IMR-90 (cell line): ENCODE measurements at regions not wholly inside any gene's neighbourhood (a gene's known extent, or its start where the extent isn't known, plus 50 kb on each side); places are given as distances from the start of the nearest gene placed in this dataset.

Source experiments
- ATAC-seq: fragments of 200-7000 bp; cut with Tn5 transposase; 2 replicates; pipeline ENCODE4 v1.9.1; 2020; ENCODE audit warnings: low read depth, mild to moderate bottlenecking, moderate library complexity
- BruUV-seq: library from RNA; stranded (reverse); fragments of 400-500 nt; replicated peaks from 2 replicates; lab custom pipeline; 2021; lab: Mats Ljungman, UMichigan
- CTCF ChIA-PET: fragments of 300-600 bp; formaldehyde crosslinking; extraction: SDS; loops from one replicate; lab custom pipeline; 2021; ENCODE audit warnings: antibody characterized with exemption; lab: Yijun Ruan, JAX
- POLR2A ChIA-PET: fragments of 300-600 bp; sonication (Branson Sonifier 250); formaldehyde crosslinking; loops from one replicate; lab custom pipeline; 2022; ENCODE audit warnings: antibody characterized with exemption; ENCODE audit not compliant: unreplicated experiment; lab: Charles Lee
- DNase-seq: peaks from one replicate; pipeline ENCODE4 v3.0.0; 2013
- H2AFZ ChIP-seq: replicated peaks from 2 replicates; pipeline ENCODE3; 2013; ENCODE audit warnings: low read length, mild to moderate bottlenecking; ENCODE audit not compliant: poor library complexity
- H2AK5ac ChIP-seq: 2 replicates; pipeline ENCODE4 v1.6.1; 2013; ENCODE audit warnings: low read depth, low read length, inconsistent platforms
- H2AK9ac ChIP-seq: replicated peaks from 2 replicates; pipeline ENCODE3; 2013; ENCODE audit warnings: mild to moderate bottlenecking, low read depth, low read length, moderate library complexity; ENCODE audit not compliant: poor library complexity
- H2BK120ac ChIP-seq: 2 replicates; pipeline ENCODE4 v1.6.1; 2013; ENCODE audit warnings: low read depth, low read length, inconsistent platforms
- H2BK15ac ChIP-seq: 3 replicates; pipeline ENCODE4 v1.6.1; 2013; ENCODE audit warnings: low read depth, low read length, inconsistent platforms
- H2BK20ac ChIP-seq: 2 replicates; pipeline ENCODE4 v1.6.1; 2013; ENCODE audit warnings: low read depth, mild to moderate bottlenecking, inconsistent platforms, low read length, moderate library complexity
- H2BK5ac ChIP-seq: 2 replicates; pipeline ENCODE4 v1.6.1; 2013; ENCODE audit warnings: mild to moderate bottlenecking, low read depth, low read length, inconsistent platforms; ENCODE audit not compliant: poor library complexity, severe bottlenecking
- H3K14ac ChIP-seq: replicated peaks from 2 replicates; pipeline ENCODE4 v1.6.1; 2013; ENCODE audit warnings: low read depth, low read length, inconsistent platforms
- H3K18ac ChIP-seq: 2 replicates; pipeline ENCODE4 v1.6.1; 2013; ENCODE audit warnings: low read depth, low read length, control low read depth
- H3K23ac ChIP-seq: 2 replicates; pipeline ENCODE4 v1.6.1; 2013; ENCODE audit warnings: low read depth, low read length, inconsistent platforms
- H3K27ac ChIP-seq: 2 replicates; pipeline ENCODE4 v1.5.1; 2013; ENCODE audit warnings: mild to moderate bottlenecking, control low read depth, low read length; ENCODE audit not compliant: insufficient read depth
- H3K27me3 ChIP-seq: 2 replicates; pipeline ENCODE4 v1.6.1; 2013; ENCODE audit warnings: low read length; ENCODE audit not compliant: control insufficient read depth, insufficient read depth
- H3K36me3 ChIP-seq: 2 replicates; pipeline ENCODE4 v1.6.1; 2013; ENCODE audit warnings: low read length, mixed read lengths; ENCODE audit not compliant: control insufficient read depth, insufficient read depth
- H3K4ac ChIP-seq: 2 replicates; pipeline ENCODE4 v1.6.1; 2013; ENCODE audit warnings: low read depth, low read length, inconsistent platforms
- H3K4me1 ChIP-seq: 2 replicates; pipeline ENCODE4 v1.6.1; 2013; ENCODE audit warnings: low read length, mixed read lengths; ENCODE audit not compliant: control insufficient read depth, insufficient read depth
- H3K4me2 ChIP-seq: 2 replicates; pipeline ENCODE4 v1.6.1; 2013; ENCODE audit warnings: low read depth, mild to moderate bottlenecking, control low read depth, low read length, moderate library complexity
- H3K4me3 ChIP-seq: 2 replicates; pipeline ENCODE4 v1.5.1; 2013; ENCODE audit warnings: low read depth, mild to moderate bottlenecking, control low read depth, low read length, moderate library complexity; ENCODE audit not compliant: insufficient read depth
- H3K56ac ChIP-seq: 2 replicates; pipeline ENCODE4 v1.6.1; 2013; ENCODE audit warnings: low read length, inconsistent platforms; ENCODE audit not compliant: insufficient read depth; ENCODE audit errors: extremely low read depth
- H3K79me1 ChIP-seq, 2 experiments: 2 replicates each; pipeline ENCODE4 v1.6.1; 2013; ENCODE audit warnings: low read length in 2 of 2, inconsistent platforms in 1 of 2, low read depth in 1 of 2
- H3K9ac ChIP-seq: 2 replicates; pipeline ENCODE4 v1.6.1; 2013; ENCODE audit warnings: low read depth, low read length, control low read depth
- H3K9me1 ChIP-seq: 2 replicates; pipeline ENCODE4 v1.6.1; 2013; ENCODE audit warnings: low read length, inconsistent platforms; ENCODE audit not compliant: insufficient read depth
- H3K9me3 ChIP-seq: 2 replicates; pipeline ENCODE4 v1.6.1; 2013; ENCODE audit warnings: low read length; ENCODE audit not compliant: control insufficient read depth, insufficient read depth
- H4K20me1 ChIP-seq: 2 replicates; pipeline ENCODE4 v1.6.1; 2013; ENCODE audit warnings: low read length, inconsistent platforms; ENCODE audit not compliant: insufficient read depth
- H4K5ac ChIP-seq: 2 replicates; pipeline ENCODE4 v1.6.1; 2013; ENCODE audit warnings: mild to moderate bottlenecking, low read depth, low read length, control low read depth
- H4K8ac ChIP-seq, 2 experiments: 2 replicates each; pipeline ENCODE4 v1.6.1; 2013; ENCODE audit warnings: low read depth in 2 of 2, low read length in 2 of 2, control low read depth in 1 of 2, inconsistent platforms in 1 of 2
- H4K91ac ChIP-seq: 2 replicates; pipeline ENCODE4 v1.6.1; 2013; ENCODE audit warnings: low read depth, low read length, inconsistent platforms; ENCODE audit not compliant: insufficient read depth
- CEBPB ChIP-seq: IDR thresholded peaks from 2 replicates; pipeline ENCODE4 v1.6.1; 2012; ENCODE audit warnings: low read depth, low read length, improper control_type of control experiment
- CHD1 ChIP-seq: IDR thresholded peaks from 2 replicates; pipeline ENCODE4 v1.6.1; 2012; ENCODE audit warnings: low read depth, low read length, improper control_type of control experiment
- MAFK ChIP-seq: IDR thresholded peaks from 2 replicates; pipeline ENCODE4 v1.6.1; 2012; ENCODE audit warnings: low read depth, low read length, improper control_type of control experiment
- MAZ ChIP-seq: IDR thresholded peaks from 2 replicates; pipeline ENCODE4 v1.6.1; 2012; ENCODE audit warnings: low read depth, mild to moderate bottlenecking, low read length, improper control_type of control experiment, moderate library complexity, borderline replicate concordance
- MXI1 ChIP-seq: IDR thresholded peaks from 2 replicates; pipeline ENCODE4 v1.6.1; 2012; ENCODE audit warnings: low read depth, mild to moderate bottlenecking, low read length, moderate library complexity, borderline replicate concordance
- NFE2L2 ChIP-seq: fragments of 150-350 bp; IDR thresholded peaks from 2 replicates; pipeline ENCODE4 v1.6.1; 2016; ENCODE audit warnings: low read depth, mild to moderate bottlenecking, low read length
- POLR2A ChIP-seq: IDR thresholded peaks from 2 replicates; pipeline ENCODE4 v1.6.1; 2012; ENCODE audit warnings: mild to moderate bottlenecking, low read depth, low read length
- RFX5 ChIP-seq: IDR thresholded peaks from 2 replicates; pipeline ENCODE4 v1.8.0; 2012; ENCODE audit warnings: low read depth, mild to moderate bottlenecking, low read length, moderate library complexity
- SMC3 ChIP-seq: fragments of 150-350 bp; IDR thresholded peaks from 2 replicates; pipeline ENCODE4 v1.6.1; 2016; ENCODE audit warnings: low read depth, mild to moderate bottlenecking, antibody characterized with exemption, low read length, moderate library complexity
- WGBS, 2 experiments: methylation state at CpG; one replicate each; pipeline versions ENCODE4 v1.1.5 to v1.1.7; 2013; ENCODE audit warnings: missing lambda C conversion rate in 2 of 2; ENCODE audit not compliant: insufficient read length in 1 of 2; ENCODE audit errors: extremely low coverage in 2 of 2; 5-methylcytosine and 5-hydroxymethylcytosine counted together
- dilution Hi-C: fragments of 300-500 bp; cut with HindIII; formaldehyde crosslinking; loops from one replicate; pipeline ENCODE4 v1.14.3; 2018; ENCODE audit warnings: low sequenced_read_pairs; ENCODE audit not compliant: unreplicated experiment
- in situ Hi-C: fragments of 300-500 bp; cut with MboI; formaldehyde crosslinking; loops from 3 replicates; pipeline ENCODE4 v1.14.3; 2019; ENCODE audit warnings: low sequenced_read_pairs, inconsistent platforms, mixed read lengths
- intact Hi-C: fragments of 100-400 bp; cut with micrococcal nuclease; formaldehyde crosslinking; loops from 2 replicates; pipeline ENCODE4 v1.10.0; 2022
- TF ChIP-seq, protein P1 (sequence below): conservative IDR thresholded peaks from 2 replicates; pipeline ENCODE4 v1.5.1; 2012; ENCODE audit warnings: mild to moderate bottlenecking, low read depth, low read length, improper control_type of control experiment

- no peak overlapping the region for H3K23ac ChIP-seq
- H3K4me1 ChIP-seq = no peaks in the 10 kb centered on the region
- H4K8ac ChIP-seq = no peak overlapping the region
- ATAC-seq (no peak), DNase-seq (no peak)
- H3K56ac ChIP-seq = no peak overlapping the region
- no peak overlapping the region for H3K9ac ChIP-seq
- no peaks in the 10 kb centered on the region for H3K36me3 ChIP-seq
- no peak overlapping the region for H2AK9ac ChIP-seq
- no peaks in the 10 kb centered on the region for H4K20me1 ChIP-seq
- ChIA-PET POLR2A (interaction anchor here (0.6 kb wide), 1 partner anchor 467 kb away, joined by 6 read pairs; no protein-coding TSS in a partner anchor), CTCF (no interaction called here)
- no peak overlapping the region for H4K91ac ChIP-seq
- H3K14ac ChIP-seq = no peak overlapping the region
- H3K4me3 ChIP-seq = no peak overlapping the region
- no peak overlapping the region for H2BK120ac ChIP-seq
- H3K18ac ChIP-seq = no peak overlapping the region
- 80% methylated on average over 1 of the region's 2 CpGs; no CpG with 5 or more reads in 1 of the 2 experiments for WGBS, 2 experiments
- H3K27ac ChIP-seq = no peak overlapping the region
- TF ChIP-seq CEBPB = no peak
- TF ChIP-seq RFX5 = no peak
- no peak for TF ChIP-seq MXI1
- TF ChIP-seq POLR2A = no peak
- TF ChIP-seq, protein P1, sequence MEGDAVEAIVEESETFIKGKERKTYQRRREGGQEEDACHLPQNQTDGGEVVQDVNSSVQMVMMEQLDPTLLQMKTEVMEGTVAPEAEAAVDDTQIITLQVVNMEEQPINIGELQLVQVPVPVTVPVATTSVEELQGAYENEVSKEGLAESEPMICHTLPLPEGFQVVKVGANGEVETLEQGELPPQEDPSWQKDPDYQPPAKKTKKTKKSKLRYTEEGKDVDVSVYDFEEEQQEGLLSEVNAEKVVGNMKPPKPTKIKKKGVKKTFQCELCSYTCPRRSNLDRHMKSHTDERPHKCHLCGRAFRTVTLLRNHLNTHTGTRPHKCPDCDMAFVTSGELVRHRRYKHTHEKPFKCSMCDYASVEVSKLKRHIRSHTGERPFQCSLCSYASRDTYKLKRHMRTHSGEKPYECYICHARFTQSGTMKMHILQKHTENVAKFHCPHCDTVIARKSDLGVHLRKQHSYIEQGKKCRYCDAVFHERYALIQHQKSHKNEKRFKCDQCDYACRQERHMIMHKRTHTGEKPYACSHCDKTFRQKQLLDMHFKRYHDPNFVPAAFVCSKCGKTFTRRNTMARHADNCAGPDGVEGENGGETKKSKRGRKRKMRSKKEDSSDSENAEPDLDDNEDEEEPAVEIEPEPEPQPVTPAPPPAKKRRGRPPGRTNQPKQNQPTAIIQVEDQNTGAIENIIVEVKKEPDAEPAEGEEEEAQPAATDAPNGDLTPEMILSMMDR = no peak
- no peak for TF ChIP-seq NFE2L2
- no peak for TF ChIP-seq SMC3
- no peak for TF ChIP-seq CHD1
- TF ChIP-seq MAFK = no peak
- no peak for TF ChIP-seq MAZ
- no peak overlapping the region for H2AK5ac ChIP-seq
- 0 out of 2 replicates have a peak, but pooled peaks cover 2% of the 10 kb centered on the region for H3K9me3 ChIP-seq
- H2BK15ac ChIP-seq = no peak overlapping the region
- in situ Hi-C loops = no loop called here
- dilution Hi-C loops = no loop called here
- no peaks in the 10 kb centered on the region for H3K9me1 ChIP-seq
- no peak overlapping the region for H4K5ac ChIP-seq
- intact Hi-C loops = no loop called here
- H2BK5ac ChIP-seq = no peak overlapping the region
- no peak overlapping the region for H2AFZ ChIP-seq
- H2BK20ac ChIP-seq = no peak overlapping the region
- H3K4ac ChIP-seq = no peak overlapping the region
- H3K4me2 ChIP-seq = no peak overlapping the region
- no TSS peak for BruUV-seq
- H3K79me1 ChIP-seq = no peaks in the 10 kb centered on the region
- no peaks in the 10 kb centered on the region for H3K27me3 ChIP-seq
These were observed 1496.1 kb downstream of the OTOL1 start for GRCh38 chr3:162992741-162993140.
